ENCODE measurements at regions not wholly inside any gene's neighbourhood (a gene's known extent, or its start where the extent isn't known, plus 50 kb on each side); places are given as distances from the start of the nearest gene placed in this dataset.

GRCh38 chr17:53118948-53119347 lies 703.8 kb upstream of the KIF2B start:
- H3K27ac ChIP-seq (ENCODE audit: low read depth in 1 of 2, low read length in 2 of 2) = no peak overlapping the region
- no CpG with 5 or more reads among the region's 2 CpGs for WGBS (ENCODE audit: insufficient coverage)
- H3K9me3 Mint-ChIP-seq = peaks cover 0 to 12% (median 9%) of the 10 kb centered on the region in 7 donors
- H3K4me3 Mint-ChIP-seq = no peak overlapping the region
- no peak overlapping the region for H3K9ac ChIP-seq (ENCODE audit: insufficient read depth, low read length, poor library complexity, severe bottlenecking)
- no peaks in the 10 kb centered on the region for H3K36me3 Mint-ChIP-seq
- H4K20me1 ChIP-seq (ENCODE audit: insufficient read depth, low read length) = no peaks in the 10 kb centered on the region
- no peak overlapping the region for H3K4me2 ChIP-seq (replicated peaks; ENCODE audit: extremely low read depth, low read length, poor library complexity, severe bottlenecking)
- H3K4me3 ChIP-seq (replicated peaks in 1 of 3; ENCODE audit: low read depth in 2 of 3, low read length in 3 of 3) = no peak overlapping the region
- DNase-seq = no peak
- no peaks in the 10 kb centered on the region for H3K27me3 ChIP-seq (ENCODE audit: control insufficient read depth in 2 of 2, insufficient read depth in 2 of 2, low read length in 2 of 2)
- intact Hi-C loops (cut with micrococcal nuclease) = no loop called here
- no peak for TF ChIP-seq CTCF (IDR thresholded peaks at IDR 0.05)
- no peak overlapping the region for H3K27ac Mint-ChIP-seq
- H3K4me1 Mint-ChIP-seq = no peaks in the 10 kb centered on the region
- peaks cover 9 to 12% of the 10 kb centered on the region in 2 donors for H3K9me3 ChIP-seq (replicated peaks in 1 of 2; ENCODE audit: control insufficient read depth in 1 of 2, insufficient read depth in 1 of 2, low read length in 2 of 2)
- no peak overlapping the region for H2AFZ ChIP-seq (ENCODE audit: insufficient read depth, low read depth, low read length, poor library complexity, severe bottlenecking)
- H3K4me1 ChIP-seq (ENCODE audit: control insufficient read depth in 1 of 2, insufficient read depth in 2 of 2, low read length in 2 of 2) = no peaks in the 10 kb centered on the region
- H3K27me3 Mint-ChIP-seq (ENCODE audit: low read depth in 3 of 3) = peaks cover 0 to 3% (median 0%) of the 10 kb centered on the region in 3 donors
- H3K79me2 ChIP-seq (ENCODE audit: insufficient read depth, low read length) = no peaks in the 10 kb centered on the region
- H3K36me3 ChIP-seq (replicated peaks in 1 of 2; ENCODE audit: control insufficient read depth in 1 of 2, insufficient read depth in 2 of 2, low read length in 2 of 2) = no peaks in the 10 kb centered on the region

GRCh38 chr17:53106886-53107285 lies 715.8 kb upstream of the KIF2B start:
- Histone ChIP-seq H3K9ac (ENCODE audit: insufficient read depth, low read length, poor library complexity, severe bottlenecking) (no peak overlapping the region), H3K4me3 (replicated peaks in 1 of 3; ENCODE audit: low read depth in 2 of 3, low read length in 3 of 3) (no peak overlapping the region), H2AFZ (ENCODE audit: insufficient read depth, low read depth, low read length, poor library complexity, severe bottlenecking) (no peak overlapping the region), H3K27ac (ENCODE audit: low read depth in 1 of 2, low read length in 2 of 2) (no peak overlapping the region), H3K27me3 (ENCODE audit: control insufficient read depth in 2 of 2, insufficient read depth in 2 of 2, low read length in 2 of 2) (no peaks in the 10 kb centered on the region), H3K36me3 (replicated peaks in 1 of 2; ENCODE audit: control insufficient read depth in 1 of 2, insufficient read depth in 2 of 2, low read length in 2 of 2) (no peaks in the 10 kb centered on the region), H3K79me2 (ENCODE audit: insufficient read depth, low read length) (no peaks in the 10 kb centered on the region), H3K4me1 (ENCODE audit: control insufficient read depth in 1 of 2, insufficient read depth in 2 of 2, low read length in 2 of 2) (no peaks in the 10 kb centered on the region), H4K20me1 (ENCODE audit: insufficient read depth, low read length) (no peaks in the 10 kb centered on the region), H3K9me3 (replicated peaks in 1 of 2; ENCODE audit: control insufficient read depth in 1 of 2, insufficient read depth in 1 of 2, low read length in 2 of 2) (no peaks in the 10 kb centered on the region), H3K4me2 (replicated peaks; ENCODE audit: extremely low read depth, low read length, poor library complexity, severe bottlenecking) (no peak overlapping the region)
- Mint-ChIP-seq H3K4me3 (no peak overlapping the region), H3K9me3 (peaks cover 0 to 3% (median 1%) of the 10 kb centered on the region in 7 donors), H3K27me3 (ENCODE audit: low read depth in 3 of 3) (no peaks in the 10 kb centered on the region), H3K36me3 (no peaks in the 10 kb centered on the region), H3K4me1 (no peaks in the 10 kb centered on the region), H3K27ac (no peak overlapping the region)
- intact Hi-C loops (cut with micrococcal nuclease) = no loop called here
- TF ChIP-seq CTCF (IDR thresholded peaks at IDR 0.05) = no peak
- no peak for DNase-seq
